ENCODE measurements at regions not wholly inside any gene's neighbourhood (a gene's known extent, or its start where the extent isn't known, plus 50 kb on each side); places are given as distances from the start of the nearest gene placed in this dataset.

DNA sequence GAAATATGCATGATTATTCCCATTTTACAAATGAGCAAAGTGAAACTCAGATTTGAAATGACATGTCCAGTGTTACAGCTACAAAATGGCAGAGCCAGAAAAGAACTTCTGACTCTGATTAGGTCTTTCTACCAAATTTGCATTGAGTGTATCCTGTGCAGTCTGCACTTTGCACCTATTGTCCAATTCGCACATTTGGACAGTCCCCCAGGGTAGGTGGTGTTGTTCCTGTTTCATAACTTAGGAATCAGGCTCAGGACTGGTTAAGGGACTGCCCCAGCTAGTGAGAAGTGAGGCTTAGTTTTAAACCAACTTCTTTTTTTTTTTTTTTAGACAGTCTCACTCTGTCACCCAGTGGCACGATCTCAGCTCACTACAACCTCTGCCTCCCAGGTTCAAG is 137.9 kb upstream of the NALF2 start:
- DNase-seq = no peak
- Histone ChIP-seq H3K9me3 (no peaks in the 10 kb centered on the region), H3K27me3 (replicated peaks in 1 of 7) (peaks cover 0 to 5% (median 0%) of the 10 kb centered on the region in 7 donors), H3K4me1 (no peaks in the 10 kb centered on the region), H3K36me3 (no peaks in the 10 kb centered on the region), H3K27ac (no peak overlapping the region), H3K4me3 (no peak overlapping the region)
- 72 to 92% (median 89%) methylated on average over 2 of the region's 2 CpGs for WGBS, 5 donors
- TF ChIP-seq POLR2A (IDR thresholded peaks at IDR 0.05) (no peak), CTCF (IDR thresholded peaks at IDR 0.05 in 8 of 11, conservative IDR thresholded peaks at IDR 0.05 in 3 of 11) (no peak), POLR2AphosphoS5 (IDR thresholded peaks at IDR 0.05) (no peak)
- intact Hi-C loops (cut with DNase I; ENCODE audit: low total_unique reads) = no loop called here

- Histone ChIP-seq H3K4me3 (no peak overlapping the region), H3K27me3 (replicated peaks in 1 of 7) (peaks cover 0 to 5% (median 0%) of the 10 kb centered on the region in 7 donors), H3K4me1 (no peaks in the 10 kb centered on the region), H3K27ac (no peak overlapping the region), H3K36me3 (no peaks in the 10 kb centered on the region), H3K9me3 (no peaks in the 10 kb centered on the region)
- no peak for DNase-seq
- no peak for TF ChIP-seq CTCF (IDR thresholded peaks at IDR 0.05 in 8 of 11, conservative IDR thresholded peaks at IDR 0.05 in 3 of 11)
- WGBS, 5 donors = 59 to 100% (median 100%) methylated on average over 1 of the region's 1 CpG
- intact Hi-C loops (cut with DNase I; ENCODE audit: low total_unique reads) = no loop called here
Measured at GRCh38 chrX:69365755-69366154, 138.4 kb upstream of the NALF2 start.

- WGBS, 5 donors = 80 to 92% (median 88%) methylated on average over 1 of the region's 1 CpG; no CpG with 5 or more reads in 1 of the 5 donors
- no peak for DNase-seq
- TF ChIP-seq POLR2A (IDR thresholded peaks at IDR 0.05) (no peak), CTCF (IDR thresholded peaks at IDR 0.05 in 8 of 11, conservative IDR thresholded peaks at IDR 0.05 in 3 of 11) (no peak), POLR2AphosphoS5 (IDR thresholded peaks at IDR 0.05) (no peak)
- no peaks in the 10 kb centered on the region for H3K4me1 ChIP-seq
- H3K27ac ChIP-seq = no peak overlapping the region
- H3K9me3 ChIP-seq = no peaks in the 10 kb centered on the region
- peaks cover 0 to 5% (median 0%) of the 10 kb centered on the region in 7 donors for H3K27me3 ChIP-seq (replicated peaks in 1 of 7)
- H3K36me3 ChIP-seq = no peaks in the 10 kb centered on the region
- no peak overlapping the region for H3K4me3 ChIP-seq
- intact Hi-C loops (cut with DNase I; ENCODE audit: low total_unique reads) = no loop called here
Measured at GRCh38 chrX:69365349-69365748, 138.8 kb upstream of the NALF2 start.

DNA sequence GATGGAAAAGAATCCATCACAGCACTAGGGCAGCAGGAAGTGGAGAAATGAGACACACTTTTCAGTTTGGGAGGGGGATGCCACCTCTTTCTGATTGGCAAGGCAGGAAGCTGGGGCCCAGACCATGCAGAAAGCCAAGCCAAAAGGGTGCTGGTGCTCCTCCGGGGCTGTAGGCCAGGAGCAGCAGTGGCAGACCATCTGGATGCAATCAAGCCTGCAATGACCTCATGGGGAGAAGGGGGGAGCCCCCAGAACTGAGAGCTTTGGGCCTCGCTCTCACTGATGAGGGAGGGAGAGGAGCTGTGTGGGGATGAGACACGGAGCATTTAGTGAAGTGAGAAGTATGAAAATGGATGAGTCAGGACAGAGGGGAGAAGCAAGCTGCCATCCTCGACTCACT is 141.3 kb upstream of the NALF2 start:
- Histone ChIP-seq H3K4me1 (no peaks in the 10 kb centered on the region), H3K27me3 (replicated peaks in 1 of 7) (no peaks in the 10 kb centered on the region), H3K4me3 (no peak overlapping the region), H3K27ac (no peak overlapping the region), H3K9me3 (no peaks in the 10 kb centered on the region), H3K36me3 (no peaks in the 10 kb centered on the region)
- DNase-seq = no peak
- intact Hi-C loops (cut with DNase I; ENCODE audit: low total_unique reads) = no loop called here
- TF ChIP-seq POLR2A (IDR thresholded peaks at IDR 0.05) = no peak
- TF ChIP-seq CTCF (IDR thresholded peaks at IDR 0.05 in 8 of 11, conservative IDR thresholded peaks at IDR 0.05 in 3 of 11) = no peak
- 30 to 45% (median 41%) methylated on average over 4 of the region's 4 CpGs for WGBS, 5 donors
